ENCODE measurements at regions not wholly inside any gene's neighbourhood (a gene's known extent, or its start where the extent isn't known, plus 50 kb on each side); places are given as distances from the start of the nearest gene placed in this dataset.
A peak's percentile ranks its signal among the peaks of the same experiment; 100 is the strongest.

DNA sequence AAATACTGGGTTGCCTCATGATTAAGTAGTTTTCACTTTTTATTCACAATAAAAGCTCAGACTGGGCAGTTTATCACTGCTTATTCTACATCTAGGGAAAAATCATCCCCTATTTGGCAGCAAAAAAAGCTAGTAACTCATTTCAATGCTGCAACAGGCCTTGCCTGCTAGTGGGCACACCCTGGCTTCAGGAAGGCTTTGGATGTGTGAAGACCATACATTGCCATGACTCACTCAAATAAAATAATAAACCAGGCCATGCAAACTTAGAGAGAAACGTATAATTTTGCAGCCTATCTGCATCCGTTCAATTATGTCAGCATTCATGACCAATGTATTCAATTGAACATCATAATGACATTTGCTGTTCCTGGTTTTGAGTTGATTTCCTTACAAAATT, 402.9 kb downstream of the PIK3R1 start:
- no peak for DNase-seq

DNA sequence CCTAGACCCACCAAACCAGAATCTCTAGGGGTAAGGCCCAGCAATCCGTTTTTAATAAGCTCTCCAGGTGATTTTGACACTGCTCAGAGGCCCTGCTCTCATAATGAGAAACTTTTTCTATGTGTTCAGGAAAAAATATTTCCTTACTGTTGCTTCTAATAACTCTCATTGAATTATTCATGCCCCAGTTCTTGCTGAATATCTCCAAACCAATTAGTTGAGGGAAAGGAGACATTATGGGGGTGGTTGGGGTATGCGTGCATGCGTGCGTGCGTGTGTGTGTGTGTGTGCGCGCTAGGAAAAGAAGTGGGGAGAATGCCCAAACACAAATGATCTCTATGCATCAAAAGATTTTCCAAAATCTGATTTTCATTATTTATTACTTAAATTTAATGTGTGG, 411.4 kb downstream of the PIK3R1 start:
- DNase-seq = no peak

DNA sequence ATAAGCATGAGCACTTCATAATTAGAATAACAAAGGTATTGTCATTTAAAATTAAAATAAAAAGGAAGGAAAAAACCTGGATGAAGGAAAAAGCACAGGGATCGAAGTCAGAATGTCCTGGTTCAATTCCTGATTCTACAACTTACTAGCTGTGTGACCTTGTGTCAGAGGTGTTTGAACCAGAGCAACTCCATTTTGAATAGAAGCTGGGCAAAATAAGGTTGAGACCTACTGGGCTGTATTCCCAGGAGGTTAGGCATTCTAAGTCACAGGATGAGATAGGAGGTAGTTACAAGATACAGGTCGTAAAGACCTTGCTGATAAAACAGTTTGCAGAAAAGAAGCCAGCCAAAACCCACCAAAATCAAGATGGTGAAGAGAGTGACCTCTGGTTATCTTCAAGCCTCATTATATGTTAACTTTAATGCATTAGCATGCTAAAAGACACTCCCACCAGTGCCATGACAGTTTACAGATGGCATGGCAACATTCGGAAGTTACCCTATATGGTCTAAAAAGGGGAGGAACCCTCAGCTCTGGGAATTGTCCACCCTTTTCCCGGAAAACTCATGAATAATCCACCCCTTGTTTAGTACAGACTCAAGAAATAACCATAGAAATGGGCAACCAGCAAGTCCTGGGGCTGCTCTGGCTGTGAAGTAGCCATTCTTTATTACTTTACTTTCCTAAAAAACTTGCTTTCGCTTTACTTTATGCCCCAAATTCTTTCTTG, 412.7 kb downstream of the PIK3R1 start:
- no peak for DNase-seq

DNA sequence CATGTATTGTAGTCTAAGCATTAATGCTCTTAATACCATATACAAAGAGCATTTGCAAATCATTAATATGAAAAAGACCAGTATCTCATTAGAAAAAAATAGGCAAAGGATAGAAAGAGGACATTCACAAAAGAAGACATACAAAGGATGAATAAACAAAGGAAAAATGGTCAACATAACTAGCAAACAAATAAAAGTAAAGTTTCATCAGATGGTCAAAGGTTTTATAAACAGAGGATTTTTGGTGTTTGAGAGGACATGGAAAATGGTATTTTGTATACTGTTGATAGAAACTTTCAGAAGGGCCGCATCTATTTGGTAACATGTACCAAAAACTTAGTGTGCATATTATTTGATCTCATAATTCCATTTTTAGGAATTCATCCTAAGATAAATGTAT, 414.8 kb downstream of the PIK3R1 start:
- no peak for DNase-seq

DNA sequence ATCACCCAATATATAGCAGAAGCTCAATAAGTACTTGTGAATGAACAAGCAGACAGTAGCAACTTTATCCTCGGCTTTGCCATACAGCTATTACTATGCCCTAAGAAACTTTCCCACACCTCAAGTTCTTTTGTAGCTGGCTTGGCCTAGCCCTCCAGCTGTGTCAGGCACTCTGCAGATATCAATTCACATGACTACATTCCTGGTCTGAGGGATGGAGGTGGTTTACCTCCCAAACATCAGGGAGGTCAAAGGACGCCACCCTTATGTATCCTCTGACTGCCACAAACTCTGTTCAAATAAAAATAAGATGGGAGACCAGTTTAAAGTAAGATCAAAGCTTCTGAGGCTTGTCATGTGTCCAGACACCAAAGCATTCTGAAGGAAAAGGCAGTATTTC, 416.3 kb downstream of the PIK3R1 start:
- no peak for DNase-seq

DNA sequence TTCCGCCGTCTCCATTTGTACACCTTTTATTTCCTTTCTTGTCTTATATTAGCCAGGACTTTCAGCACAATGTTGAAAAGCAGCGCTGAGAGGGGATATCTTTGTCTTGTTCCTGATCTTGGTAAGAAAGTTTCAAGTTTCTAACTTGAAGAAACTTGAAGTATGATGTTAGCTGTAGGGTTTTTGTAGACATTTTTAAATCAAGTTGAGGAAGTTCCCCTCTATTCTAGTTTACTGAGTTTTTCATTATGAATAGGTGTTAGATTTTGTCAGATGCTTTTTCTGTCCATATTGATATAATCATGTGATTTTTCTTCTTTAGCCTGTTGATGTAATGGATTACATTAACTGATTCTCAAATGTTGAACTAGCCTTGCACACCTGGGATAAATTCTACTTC, 425.7 kb downstream of the PIK3R1 start:
- no peak for DNase-seq

DNA sequence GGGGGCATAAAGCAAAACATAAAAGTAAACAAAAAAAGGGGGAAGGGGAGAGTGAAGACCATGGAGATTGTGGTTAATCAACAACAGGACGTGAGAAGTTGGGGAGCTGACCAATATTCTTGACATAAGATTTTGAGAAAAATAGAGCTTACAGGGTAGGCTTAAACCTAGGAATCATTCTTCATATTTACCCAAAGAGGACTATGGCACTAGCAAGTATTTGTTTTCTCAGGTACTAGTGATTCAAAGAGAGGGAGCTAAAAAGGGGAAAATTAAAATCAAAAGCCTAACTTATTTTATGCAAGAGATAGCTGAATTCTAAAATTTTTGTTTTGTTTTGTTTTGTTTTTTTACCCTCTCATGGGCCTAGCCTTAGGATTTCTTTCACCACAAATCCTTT, 427.5 kb downstream of the PIK3R1 start:
- no peak for DNase-seq

DNA sequence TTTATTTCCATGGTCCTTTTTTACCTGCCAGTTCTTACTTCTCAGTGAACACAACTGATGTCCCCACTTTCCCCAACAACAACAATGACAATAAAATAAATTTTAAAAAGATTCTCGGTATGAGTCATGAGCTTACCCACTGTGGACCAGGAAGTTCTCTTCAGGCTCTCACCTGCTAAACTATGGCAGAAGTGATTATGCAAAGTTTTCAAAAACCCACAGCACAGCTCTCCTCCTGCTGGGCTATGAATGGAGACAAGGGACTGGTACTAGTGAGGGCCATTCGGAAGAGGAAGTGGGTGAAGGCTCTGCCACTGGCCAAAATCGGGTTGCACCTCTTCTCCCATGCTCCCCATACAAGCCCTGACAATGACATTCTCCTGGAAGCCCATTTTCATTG, 429.4 kb downstream of the PIK3R1 start:
- no peak for DNase-seq

DNA sequence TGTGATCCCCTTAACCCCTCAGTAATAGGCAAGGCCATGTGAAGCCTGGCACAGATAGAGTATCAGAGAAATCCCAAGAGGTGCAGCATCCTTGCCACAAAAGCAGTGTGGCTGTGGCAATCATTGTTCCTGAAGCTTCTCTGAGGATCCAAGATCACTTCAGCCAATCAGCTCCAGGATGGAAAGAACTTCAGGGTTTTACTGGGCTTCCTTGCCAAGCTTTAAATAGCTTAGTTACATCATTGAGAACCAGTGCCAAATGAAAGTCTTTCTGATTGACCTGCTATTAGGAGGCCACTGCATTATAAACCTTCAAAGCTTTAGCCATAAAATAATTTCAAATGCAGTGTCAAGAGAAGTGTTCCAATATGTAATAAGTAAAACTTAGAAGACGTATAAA, 430.6 kb downstream of the PIK3R1 start:
- no peak for DNase-seq

DNA sequence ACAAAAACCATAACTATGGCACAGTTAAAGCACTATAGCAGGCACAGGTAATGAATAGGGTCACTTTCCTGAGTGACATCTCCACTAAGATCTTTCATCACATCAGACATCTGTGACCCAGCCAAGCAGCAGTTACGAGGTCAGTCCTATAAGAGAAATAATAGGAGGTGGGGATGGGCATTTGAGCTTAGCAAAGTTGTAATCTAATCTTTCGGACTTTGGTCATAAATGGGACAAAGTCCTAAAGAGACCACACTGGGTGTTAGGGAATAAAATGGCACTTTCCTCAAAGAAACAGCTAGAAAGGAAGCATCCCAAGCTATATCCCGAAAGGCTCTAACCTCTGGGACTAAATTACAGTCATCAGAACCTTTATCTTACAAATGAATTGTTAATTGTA, 432.2 kb downstream of the PIK3R1 start:
- no peak for DNase-seq

DNA sequence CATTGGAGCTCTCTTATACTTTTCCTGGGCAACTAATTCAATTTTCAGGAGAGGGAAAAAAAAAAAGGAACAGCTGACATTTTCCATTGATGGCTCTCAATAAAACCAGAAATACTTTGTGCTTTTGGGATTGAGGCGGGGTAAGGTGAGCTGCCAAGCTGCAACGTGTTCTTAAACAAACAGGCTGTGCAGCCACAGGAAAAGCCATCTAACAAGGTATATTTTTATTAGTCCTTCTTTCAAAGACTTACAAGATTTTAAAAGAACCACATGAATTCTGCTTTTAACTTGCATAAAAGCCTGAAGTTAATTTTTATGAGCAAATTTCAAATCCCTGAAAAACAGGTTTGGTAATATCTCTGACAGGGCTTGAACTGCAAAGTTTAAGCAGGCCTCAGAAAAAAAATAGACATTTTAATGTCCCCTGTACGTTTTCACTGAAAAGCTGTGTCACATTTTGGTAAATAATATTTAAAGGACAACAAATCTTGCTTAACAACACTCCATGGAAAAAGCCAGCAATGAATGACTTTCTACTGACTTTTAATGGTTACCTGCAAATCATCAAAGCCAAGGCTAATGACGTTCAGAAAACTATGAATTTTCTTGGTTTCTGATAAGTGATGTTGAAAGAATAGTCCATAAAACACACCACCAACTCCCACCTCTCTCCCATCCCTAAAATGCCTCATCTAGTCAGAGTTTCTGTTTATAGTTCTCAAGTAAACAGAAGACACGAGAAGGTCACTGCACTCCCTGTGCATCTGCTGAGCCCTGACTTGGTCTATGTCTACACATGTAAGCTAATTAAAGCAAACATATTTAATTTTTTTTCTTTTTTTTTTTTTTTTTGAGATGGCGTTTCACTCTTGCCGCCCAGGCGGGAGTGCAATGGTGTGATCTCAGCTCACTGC, 433.6 kb downstream of the PIK3R1 start:
- no peak for DNase-seq

DNA sequence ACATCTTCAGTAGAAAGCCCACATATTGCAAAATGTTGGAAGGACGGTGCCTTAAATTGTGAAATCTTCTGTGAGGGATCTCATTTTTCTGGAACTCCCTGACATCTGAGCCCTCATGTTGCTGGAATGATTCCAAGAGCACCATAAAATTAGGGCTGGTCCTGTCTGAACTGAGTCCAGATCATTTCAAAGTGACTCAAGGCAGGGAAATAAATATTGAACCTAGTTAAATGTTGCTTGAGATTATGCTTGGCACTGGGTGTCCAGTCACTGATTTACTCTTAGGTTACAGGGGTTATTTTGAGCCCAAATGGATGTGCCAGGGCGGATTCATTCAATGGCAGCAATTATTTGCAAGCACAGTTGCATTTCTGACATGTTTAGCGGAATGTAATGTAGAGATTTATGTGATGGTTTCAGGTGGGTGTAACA, 437.0 kb downstream of the PIK3R1 start:
- DNase-seq = peak; percentile 67

DNA sequence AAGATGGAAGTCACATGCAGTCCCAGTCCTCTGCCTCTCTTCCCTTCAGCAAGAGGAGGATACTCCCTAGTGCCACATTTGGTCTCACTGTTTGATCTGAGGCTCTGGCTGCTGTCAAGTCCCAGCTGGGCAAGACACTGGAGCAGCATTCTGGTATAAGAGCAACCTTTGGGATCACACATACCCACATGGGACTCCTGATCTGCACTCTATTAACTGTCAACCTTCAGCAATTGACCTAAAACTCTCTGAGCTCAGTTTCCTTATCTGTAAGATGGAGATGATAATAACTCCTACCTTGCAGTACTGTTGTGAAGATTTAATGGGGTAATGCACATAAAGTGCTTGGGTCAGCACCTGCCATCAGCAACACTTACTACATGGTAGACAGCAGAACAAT, 437.9 kb downstream of the PIK3R1 start:
- DNase-seq = no peak

DNA sequence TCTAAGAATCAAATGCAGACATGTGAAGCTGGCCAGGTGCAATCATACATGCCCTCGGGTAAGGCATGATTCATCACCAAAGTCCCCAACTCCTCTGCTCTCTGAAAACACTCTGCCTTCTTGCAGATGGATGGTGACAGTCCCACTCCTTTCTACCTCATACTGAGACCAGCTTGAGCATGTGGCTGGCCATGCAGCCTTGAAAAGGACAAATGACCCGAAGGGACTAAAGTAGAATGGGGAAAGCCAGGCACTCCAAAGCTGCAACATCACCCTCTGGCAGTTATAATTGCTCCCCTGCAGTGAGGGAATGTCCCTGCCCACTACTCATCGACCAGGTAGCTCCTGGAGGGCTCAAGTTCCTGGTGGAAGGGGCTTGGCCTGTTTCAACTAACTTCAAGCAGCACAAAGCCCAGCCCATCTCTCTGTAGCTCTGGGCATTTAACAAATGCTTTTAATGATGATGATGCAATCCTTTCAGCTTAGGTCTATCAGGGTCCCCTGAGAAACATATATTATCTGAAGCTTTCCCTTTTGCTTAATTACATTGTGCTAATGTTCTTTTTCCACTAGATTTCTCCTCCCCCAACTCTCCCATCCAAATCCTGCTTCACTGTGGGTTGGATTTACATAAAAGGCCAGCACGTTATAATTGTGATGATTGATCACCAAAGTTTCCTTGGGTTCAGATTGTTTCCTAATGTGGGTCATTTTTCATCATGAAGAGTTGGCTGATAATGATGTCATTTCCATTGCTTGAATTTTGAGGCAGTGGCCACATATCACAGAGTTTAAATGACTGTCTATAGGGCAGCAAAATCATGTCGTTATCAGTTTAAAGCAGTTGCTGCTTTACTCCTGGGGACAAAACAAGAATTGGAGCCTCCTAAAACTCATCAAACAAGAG, 436.5 kb upstream of the SLC30A5 start:
- no peak for DNase-seq

DNA sequence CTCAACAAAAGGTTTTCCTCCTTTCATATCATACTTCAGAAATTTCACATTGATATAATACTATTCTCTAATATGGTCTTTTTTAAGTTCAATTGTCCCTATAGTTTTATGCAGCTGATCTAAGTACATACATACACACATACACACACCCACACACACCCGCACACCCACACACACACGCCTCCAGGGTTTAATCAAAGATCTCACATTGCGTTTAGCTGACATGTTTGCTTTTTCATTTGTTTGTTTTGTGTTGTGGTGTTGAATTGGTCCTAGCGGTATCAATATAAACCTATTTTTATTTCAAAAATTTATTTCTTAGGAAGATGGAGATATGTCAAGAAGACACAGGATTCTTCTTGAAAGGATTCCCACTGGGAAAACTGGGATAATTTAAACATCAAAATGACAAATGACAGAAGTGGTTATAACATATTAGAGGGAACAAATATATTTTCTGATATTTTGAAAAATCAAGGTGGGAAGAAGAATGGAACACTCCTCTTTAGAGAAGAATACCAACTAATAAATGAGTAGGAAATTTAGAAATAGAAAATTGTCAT, 434.9 kb upstream of the SLC30A5 start:
- no peak for DNase-seq

DNA sequence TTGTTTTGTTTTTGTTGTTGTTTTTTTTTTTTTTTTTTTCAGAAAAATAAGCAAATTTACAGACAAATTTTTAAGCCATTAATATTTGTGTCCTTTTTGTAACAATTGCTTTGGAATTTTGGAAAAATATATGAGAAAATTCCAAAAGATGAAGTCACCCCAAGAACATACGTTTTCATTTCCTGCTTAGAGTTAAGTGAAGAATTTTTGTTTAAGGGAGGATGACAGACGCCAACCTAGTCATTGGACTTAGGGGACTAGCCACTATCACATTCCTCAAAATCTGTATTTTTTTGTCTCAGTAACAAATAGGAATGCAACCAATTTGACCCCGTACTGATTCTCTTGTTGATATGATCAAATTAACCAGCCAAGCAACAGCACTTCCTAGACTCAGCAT, 433.9 kb upstream of the SLC30A5 start:
- DNase-seq = peak; percentile 79

DNA sequence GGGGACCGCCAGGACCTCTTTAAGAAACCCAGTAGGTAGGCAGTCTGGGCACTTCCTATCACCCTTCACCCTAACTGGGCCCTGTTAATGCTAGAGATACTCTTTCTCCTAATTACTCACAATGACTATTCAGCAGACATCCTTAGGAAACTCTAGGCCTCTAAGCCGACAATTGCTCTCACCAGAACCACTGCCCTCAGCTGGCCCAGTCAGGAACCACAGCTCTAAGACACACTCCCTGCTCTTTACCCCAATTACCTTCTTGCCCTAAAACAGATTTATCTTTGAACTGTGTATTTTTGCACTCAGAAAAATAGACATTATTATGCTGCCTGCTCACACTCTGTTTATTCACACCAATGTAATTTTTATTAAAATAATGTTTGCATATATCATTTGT, 432.6 kb upstream of the SLC30A5 start:
- peak; percentile 51 for DNase-seq

DNA sequence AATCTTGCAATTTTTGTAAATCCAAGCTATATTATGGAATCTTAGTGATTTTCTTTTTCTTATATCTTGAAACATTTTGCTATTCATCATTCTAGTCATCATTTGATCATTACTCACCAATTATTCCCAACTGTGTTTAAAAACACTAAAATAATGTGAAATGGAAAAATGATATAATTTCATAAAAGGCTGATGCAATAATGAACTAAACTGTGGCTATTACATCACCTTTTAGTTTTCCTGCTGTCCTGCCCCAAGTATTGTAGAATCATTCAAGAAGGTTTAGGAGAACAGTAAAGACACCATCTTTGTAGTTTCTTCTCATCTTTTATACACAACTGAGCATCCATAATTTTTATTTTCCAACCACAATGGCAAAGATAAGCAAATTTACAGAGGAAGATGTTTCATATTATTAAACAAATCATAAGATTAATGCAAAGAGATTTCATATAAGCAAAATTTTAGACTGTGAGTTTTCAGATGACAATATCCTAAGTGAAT, 431.0 kb upstream of the SLC30A5 start:
- no peak for DNase-seq

DNA sequence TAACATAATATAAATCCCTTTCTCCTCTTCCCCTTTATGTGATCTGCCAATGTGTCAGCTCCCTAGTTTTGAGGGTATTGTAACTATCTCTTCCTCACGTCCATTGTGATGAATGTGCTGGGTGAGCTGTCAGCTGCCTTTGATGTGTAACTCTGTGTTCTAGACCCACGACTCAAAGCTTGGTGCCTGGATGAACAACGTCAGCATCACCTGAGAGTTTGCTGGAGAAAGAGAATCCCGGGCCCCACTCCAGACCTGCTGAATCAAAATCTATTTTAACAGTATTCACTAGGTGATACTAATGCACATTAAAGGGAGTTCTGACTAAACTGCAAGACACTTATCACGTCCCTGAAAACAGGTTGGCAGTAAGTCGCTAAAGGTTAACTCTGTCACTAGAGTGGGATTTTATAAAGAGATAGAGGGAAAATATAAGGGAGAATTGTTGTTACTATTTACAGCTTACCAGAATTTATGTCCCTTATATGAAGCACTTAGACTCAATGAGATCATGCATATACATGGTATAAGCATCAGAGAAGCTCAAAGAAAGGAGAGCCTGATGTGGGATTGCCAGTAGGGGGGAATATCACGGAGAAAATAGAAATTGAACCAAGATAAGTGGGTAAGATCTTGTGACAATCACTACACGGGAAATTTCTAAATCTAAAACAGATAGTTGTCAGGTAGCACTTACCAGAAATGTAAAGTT, 423.8 kb upstream of the SLC30A5 start:
- no peak for DNase-seq

DNA sequence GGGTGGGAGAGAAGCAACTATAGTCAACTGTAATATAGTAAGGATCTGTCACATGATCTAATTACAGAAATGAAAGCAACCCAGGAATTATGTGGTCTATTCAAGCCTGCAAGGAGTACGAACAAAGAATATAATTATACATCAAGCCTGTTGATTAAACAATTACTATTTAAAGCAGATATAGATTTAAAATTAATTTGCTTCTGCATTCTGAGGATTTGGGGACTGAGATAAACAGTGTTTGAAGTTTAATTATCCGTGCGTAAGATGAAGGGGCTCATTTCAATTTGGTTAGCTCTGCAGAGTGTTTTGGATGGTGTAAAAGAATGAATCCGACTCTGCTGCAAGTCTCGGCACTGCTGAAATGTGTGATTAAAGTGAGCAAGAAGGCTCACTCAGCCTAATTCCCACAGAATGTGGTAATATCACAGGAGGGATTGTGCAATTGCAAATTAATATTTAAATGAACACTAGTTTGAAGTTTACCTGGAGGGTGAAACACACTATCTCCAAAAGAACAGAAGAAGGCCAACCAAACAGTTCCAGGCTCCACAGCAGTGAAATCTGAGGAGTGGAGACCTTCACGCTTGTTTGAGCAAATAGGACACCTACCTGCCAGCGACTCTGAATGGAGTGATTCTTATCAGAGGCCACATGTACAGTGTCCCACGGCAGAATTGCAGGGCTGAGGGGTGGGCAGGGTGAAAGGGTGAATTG, 420.6 kb upstream of the SLC30A5 start:
- no peak for DNase-seq

DNA sequence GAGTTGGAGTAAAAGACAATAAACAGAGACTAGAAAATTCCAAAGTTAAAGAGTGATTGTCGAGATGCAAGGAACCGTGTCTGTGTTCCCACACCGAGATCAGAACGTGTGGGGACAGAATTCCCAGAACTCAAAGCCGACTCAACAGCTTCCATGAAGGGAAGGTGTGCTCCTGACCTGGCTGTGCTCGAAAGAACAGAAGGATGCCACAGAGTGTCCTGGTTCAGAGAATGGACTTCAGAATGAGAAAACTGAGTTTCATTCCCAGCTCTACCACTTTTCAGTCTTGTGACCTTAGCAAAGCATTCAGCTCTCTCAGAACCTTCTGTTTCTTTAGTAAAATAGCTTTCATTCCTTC, 420.0 kb upstream of the SLC30A5 start:
- DNase-seq = no peak

Measured in EL (cell line).